8988T (cell line): ENCODE measurements at regions not wholly inside any gene's neighbourhood (a gene's known extent, or its start where the extent isn't known, plus 50 kb on each side); places are given as distances from the start of the nearest gene placed in this dataset.

Experiments
- DNase-seq: peaks from one replicate; pipeline ENCODE4 v3.0.0; 2011

- no peak for DNase-seq
Measured at GRCh38 chr6:23395381-23395780, 730.6 kb upstream of the NRSN1 start.

DNA sequence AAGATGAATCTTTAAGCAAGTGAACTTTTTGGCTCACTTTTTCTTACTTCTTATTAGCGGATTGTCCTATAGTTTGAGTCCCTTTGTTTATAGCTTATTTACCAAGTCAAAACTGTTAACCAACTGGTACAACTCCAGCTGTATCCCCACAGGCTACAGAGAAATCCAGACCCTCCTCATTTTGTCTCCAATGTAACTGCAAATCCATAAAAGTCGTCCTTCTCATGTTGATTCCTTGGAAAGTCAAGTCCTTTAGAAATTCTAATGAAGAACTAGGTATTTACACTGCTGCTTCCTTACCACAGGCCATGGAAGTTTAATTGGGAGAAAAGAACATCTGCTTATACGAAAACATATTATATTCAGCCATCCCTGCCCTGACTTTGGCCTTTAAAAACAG is 729.1 kb upstream of the NRSN1 start:
- DNase-seq = no peak

GRCh38 chr6:23403460-23403859 is 722.6 kb upstream of the NRSN1 start:
- no peak for DNase-seq

DNA sequence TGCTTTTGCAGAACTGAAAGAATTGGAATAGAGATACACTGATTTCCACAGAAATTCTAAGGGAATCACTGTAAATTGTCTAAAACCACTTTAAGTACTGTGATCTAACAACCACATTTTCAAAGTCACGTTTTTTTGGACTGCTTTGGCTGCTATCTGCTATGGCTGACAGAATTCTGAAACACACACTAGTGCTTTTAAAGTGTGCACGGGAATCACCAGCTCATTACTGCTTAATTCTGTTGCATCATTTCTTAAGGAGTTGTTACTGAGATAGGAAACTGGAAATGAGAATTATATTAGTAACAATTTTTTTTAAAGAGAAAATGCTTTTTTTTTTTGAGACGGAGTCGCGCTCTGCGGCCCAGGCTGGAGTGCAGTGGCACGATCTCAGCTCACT is 716.5 kb upstream of the NRSN1 start:
- no peak for DNase-seq

DNA sequence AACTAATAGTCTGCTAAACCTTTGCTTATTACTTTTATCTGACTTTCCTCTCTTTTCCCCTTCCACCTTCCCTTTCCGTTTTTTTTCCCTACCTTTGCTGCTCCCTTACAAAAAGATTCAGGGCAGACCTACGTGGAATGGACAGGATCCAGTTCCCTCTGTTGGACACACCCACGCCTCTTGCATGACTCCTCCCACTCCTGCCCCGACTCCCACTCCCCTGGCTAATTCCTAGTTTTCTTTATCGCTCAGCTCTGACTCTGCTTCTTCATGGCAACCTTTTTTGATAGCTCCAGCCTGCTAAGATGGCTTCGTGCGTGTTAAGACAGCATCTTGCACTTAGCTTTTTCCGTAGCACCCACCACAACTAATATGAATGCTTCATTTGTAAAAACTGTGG is 715.6 kb upstream of the NRSN1 start:
- DNase-seq = no peak

- DNase-seq = no peak
Measured at GRCh38 chr6:23412770-23413169, 713.2 kb upstream of the NRSN1 start.

- DNase-seq = no peak
Measured at GRCh38 chr6:23413327-23414050, 712.5 kb upstream of the NRSN1 start.

- DNase-seq = no peak
Measured at GRCh38 chr6:23414051-23414445, 712.0 kb upstream of the NRSN1 start.

DNA sequence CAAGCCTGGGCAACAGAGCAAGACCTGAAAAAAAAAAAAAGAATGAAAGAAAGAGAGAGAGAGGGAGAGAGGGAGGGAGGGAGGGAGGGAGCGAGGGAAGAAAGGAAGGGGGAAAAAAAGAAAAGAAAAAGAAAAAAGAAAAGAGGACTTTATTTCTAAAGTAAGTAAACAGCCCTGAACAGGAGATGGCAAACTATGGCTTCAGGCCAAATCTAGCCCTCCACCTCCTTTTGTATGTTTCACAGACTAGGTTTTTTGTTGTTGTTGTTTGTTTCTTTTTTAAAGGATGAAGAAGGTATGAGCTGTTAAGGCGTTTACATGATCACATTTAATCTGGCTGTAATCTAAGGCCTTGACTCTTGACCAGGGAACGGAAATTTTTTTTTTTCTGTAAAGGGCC is 711.1 kb upstream of the NRSN1 start:
- DNase-seq = no peak

GRCh38 chr6:23415819-23416427 is 710.1 kb upstream of the NRSN1 start:
- no peak for DNase-seq

- no peak for DNase-seq
Measured at GRCh38 chr6:23417133-23417532, 708.9 kb upstream of the NRSN1 start.

DNA sequence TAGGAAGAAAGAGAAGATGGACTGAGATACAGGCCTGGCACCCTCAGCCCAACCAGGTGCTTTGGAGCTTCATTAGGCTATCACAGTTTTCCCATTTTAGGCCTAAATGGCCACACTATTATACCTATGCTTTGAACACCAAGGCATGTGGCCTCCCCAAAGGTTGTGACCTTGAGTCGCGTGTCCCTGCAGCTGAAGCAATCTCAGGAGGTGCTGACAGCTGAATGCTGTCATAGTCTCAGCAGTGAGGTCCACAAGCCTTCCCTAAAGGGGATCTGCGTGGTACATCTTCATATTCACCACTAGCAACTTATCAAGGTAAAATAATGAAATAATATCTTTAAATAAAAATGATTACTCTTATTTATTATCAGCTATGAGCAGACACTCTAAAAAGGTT is 707.9 kb upstream of the NRSN1 start:
- no peak for DNase-seq

GRCh38 chr6:23419046-23419445 is 707.0 kb upstream of the NRSN1 start:
- DNase-seq = no peak

DNA sequence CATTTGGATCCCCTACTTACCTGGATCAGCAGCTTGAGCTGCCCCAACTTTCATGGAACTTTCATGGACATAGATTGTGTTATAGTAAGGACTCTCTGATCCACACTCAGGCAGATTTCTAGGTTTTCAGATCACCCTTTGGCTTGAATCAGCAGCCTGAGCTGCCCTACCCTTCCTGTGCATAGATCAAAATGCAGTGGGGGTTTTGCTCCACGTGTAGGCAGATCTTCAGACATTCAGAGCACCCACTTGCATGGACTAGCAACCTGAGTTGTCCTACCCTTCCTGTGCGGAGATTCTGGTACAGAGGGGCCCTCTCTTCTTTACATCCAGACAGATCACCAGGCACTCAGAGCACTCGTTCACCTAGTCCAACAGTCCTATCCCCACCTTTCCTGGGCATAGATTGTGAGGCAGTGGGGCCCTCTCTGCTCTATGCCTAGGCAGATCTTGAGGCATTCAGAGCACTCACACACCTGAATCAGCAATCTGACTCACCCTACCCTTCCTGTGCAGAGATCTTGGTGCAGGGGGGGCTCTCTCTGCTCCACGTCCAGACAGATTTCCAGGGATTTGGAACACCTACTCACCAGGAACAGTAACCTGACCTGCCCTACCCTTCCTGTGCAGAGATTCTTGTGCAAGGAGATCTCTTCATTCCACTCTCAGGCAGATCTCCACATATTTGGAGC is 705.2 kb upstream of the NRSN1 start:
- no peak for DNase-seq

- no peak for DNase-seq
Measured at GRCh38 chr6:23424584-23424983, 701.4 kb upstream of the NRSN1 start.

GRCh38 chr6:23435126-23435525 is 690.9 kb upstream of the NRSN1 start:
- no peak for DNase-seq

- no peak for DNase-seq
Measured at GRCh38 chr6:23435798-23436197, 690.2 kb upstream of the NRSN1 start.

DNA sequence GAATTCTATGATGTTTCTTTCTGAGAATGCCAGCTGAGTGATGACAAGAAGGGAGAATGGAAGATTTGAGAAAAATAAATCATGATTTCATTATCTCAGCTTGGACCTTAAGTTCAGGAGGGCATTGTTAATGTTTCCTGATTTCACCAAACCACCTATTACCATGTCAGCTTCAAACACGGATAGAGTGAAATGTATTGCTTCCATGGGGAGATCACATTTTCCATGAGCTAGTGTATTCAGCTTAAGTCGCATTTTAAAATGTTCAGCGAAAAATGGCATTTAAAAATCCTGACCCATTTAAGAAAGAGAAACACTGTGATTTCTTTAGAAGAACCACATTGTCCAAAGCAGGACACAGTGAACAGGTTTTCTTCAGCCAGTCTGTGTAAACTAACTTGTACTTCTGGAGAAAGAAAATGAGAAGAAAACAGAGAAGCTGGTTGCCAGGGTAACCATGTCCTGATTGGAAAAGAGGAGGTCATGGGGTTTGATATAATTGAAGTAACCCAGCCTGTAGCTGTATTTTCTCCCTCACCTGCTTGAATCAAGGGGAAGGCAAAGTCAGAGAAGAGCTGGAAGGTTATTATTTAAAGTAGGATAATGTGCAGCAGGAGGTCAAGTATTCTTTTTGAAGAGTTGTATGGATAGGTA is 684.1 kb upstream of the NRSN1 start:
- no peak for DNase-seq

GRCh38 chr6:23445157-23445710 is 680.8 kb upstream of the NRSN1 start:
- no peak for DNase-seq

DNA sequence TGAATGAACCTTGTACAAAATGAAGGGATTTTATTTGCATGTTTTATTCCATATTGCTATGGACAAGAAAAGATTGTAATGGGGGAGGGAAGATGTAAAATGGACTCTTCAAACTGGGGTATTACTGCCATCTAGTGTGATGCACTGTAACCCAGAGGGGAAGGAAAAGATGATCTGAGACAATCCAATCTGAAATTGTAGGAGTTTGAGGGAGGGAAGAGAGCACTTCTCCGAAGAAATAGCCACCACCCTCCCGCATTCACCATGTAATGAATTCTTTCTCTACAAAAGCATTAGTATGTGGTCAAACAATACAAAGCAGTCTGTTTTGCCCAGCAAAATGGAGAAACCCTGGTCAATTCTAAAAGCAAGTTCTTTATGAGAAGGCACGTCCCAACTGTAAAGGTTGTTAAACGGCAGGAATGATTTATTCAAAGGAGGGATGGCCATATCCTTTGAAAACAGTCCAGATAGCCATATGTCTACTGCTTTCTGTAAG is 679.5 kb upstream of the NRSN1 start:
- DNase-seq = no peak

GRCh38 chr6:23447731-23448130 is 678.3 kb upstream of the NRSN1 start:
- no peak for DNase-seq

- DNase-seq = no peak
Measured at GRCh38 chr6:23448281-23448680, 677.7 kb upstream of the NRSN1 start.
